Prostate gland (tissue), 2 donors: ENCODE measurements at regions not wholly inside any gene's neighbourhood (a gene's known extent, or its start where the extent isn't known, plus 50 kb on each side); places are given as distances from the start of the nearest gene placed in this dataset.

Experiments used
- POLR2A ChIP-seq: fragments of 450-650 bp; IDR thresholded peaks from one replicate; pipeline ENCODE4 v1.6.1; 2016; ENCODE audit warnings: antibody characterized with exemption, mild to moderate bottlenecking
- POLR2AphosphoS5 ChIP-seq: sonication (generic); formaldehyde crosslinking; IDR thresholded peaks from one replicate; pipeline ENCODE4 v1.6.1; 2017; ENCODE audit warnings: antibody characterized with exemption
- TF ChIP-seq, protein P1 (sequence below), 4 experiments: fragments of 200-600 bp in 2 of 4; fragments of 450-650 bp in 2 of 4; sonication (generic) in 2 of 4; IDR thresholded peaks; 1 replicate in 3 of 4; 2 replicates in 1 of 4; pipeline ENCODE4 v1.5.1; 2016 to 2019; ENCODE audit warnings: antibody characterized with exemption in 4 of 4, mild to moderate bottlenecking in 2 of 4, moderate library complexity in 2 of 4

DNA sequence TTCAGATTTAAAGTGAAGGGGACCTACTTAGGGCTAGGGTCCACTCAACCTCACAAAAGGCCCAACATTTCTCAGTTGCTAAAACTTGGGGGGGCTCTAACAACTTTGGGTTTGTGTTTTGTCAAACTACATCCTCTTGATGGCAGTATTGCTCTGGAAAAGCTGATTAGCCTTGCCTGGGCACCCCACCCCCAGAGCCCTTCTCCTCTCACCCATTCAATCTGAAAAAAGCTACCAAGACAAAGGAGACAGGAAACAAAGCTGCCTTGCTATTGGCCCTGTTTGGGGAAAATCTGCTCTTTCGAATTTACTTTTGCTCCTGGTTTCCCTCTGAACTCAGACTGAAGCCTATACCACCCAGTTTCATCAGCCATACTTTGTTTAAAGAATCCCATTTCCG, 195.2 kb upstream of the STK26 start:
- TF ChIP-seq, protein P1, sequence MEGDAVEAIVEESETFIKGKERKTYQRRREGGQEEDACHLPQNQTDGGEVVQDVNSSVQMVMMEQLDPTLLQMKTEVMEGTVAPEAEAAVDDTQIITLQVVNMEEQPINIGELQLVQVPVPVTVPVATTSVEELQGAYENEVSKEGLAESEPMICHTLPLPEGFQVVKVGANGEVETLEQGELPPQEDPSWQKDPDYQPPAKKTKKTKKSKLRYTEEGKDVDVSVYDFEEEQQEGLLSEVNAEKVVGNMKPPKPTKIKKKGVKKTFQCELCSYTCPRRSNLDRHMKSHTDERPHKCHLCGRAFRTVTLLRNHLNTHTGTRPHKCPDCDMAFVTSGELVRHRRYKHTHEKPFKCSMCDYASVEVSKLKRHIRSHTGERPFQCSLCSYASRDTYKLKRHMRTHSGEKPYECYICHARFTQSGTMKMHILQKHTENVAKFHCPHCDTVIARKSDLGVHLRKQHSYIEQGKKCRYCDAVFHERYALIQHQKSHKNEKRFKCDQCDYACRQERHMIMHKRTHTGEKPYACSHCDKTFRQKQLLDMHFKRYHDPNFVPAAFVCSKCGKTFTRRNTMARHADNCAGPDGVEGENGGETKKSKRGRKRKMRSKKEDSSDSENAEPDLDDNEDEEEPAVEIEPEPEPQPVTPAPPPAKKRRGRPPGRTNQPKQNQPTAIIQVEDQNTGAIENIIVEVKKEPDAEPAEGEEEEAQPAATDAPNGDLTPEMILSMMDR (IDR thresholded peaks at IDR 0.05) = no peak
- no peak for TF ChIP-seq POLR2AphosphoS5
- TF ChIP-seq POLR2A = no peak
